SK-N-SH treated with all-trans-retinoic acid at 6 μM for 48 hours (cell line): ENCODE measurements at regions not wholly inside any gene's neighbourhood (a gene's known extent, or its start where the extent isn't known, plus 50 kb on each side); places are given as distances from the start of the nearest gene placed in this dataset.

ENCODE experiments used
- ATAC-seq: fragments of 200-7000 bp; cut with Tn5 transposase; 3 replicates; pipeline ENCODE4 v1.9.1; 2020; ENCODE audit warnings: mild to moderate bottlenecking, moderate library complexity
- ARNTL ChIP-seq: fragments of 450-650 bp; formaldehyde crosslinking; IDR thresholded peaks from 2 replicates; pipeline ENCODE4 v1.5.0; 2020; ENCODE audit warnings: low read depth, mild to moderate bottlenecking, moderate library complexity, borderline replicate concordance
- BACH2 ChIP-seq: fragments of 250-450 bp; sonication (Bioruptor Pico); IDR thresholded peaks from 2 replicates; pipeline ENCODE4 v1.9.0; 2021; ENCODE audit warnings: mild to moderate bottlenecking, borderline replicate concordance
- ESRRG ChIP-seq: fragments of 250-450 bp; sonication (Bioruptor Pico); IDR thresholded peaks from 2 replicates; pipeline ENCODE4 v1.6.1; 2021; ENCODE audit warnings: mild to moderate bottlenecking
- GLIS3 ChIP-seq: fragments of 250-450 bp; sonication (Bioruptor Pico); IDR thresholded peaks from 2 replicates; pipeline ENCODE4 v1.5.0; 2020; ENCODE audit warnings: mild to moderate bottlenecking, moderate library complexity
- ISL1 ChIP-seq: fragments of 250-450 bp; sonication (Bioruptor Pico); IDR thresholded peaks from 2 replicates; pipeline ENCODE4 v2.1.2; 2022; ENCODE audit warnings: mild to moderate bottlenecking, moderate library complexity
- OSR1 ChIP-seq: fragments of 250-450 bp; sonication (Bioruptor Pico); IDR thresholded peaks from 2 replicates; pipeline ENCODE4 v1.8.0; 2022; ENCODE audit warnings: moderate library complexity, mild to moderate bottlenecking, inconsistent platforms
- RARB ChIP-seq: fragments of 250-450 bp; sonication (Bioruptor Pico); IDR thresholded peaks from 2 replicates; pipeline ENCODE4 v1.8.0; 2021; ENCODE audit warnings: mild to moderate bottlenecking, moderate library complexity
- SNAI2 ChIP-seq: fragments of 250-450 bp; sonication (Bioruptor Pico); IDR thresholded peaks from 2 replicates; pipeline ENCODE4 v1.5.0; 2020; ENCODE audit warnings: mild to moderate bottlenecking, moderate library complexity
- TCF4 ChIP-seq: fragments of 250-450 bp; sonication (Bioruptor Pico); IDR thresholded peaks from 2 replicates; pipeline ENCODE4 v1.8.0; 2021; ENCODE audit warnings: mild to moderate bottlenecking, moderate library complexity, borderline replicate concordance
- TOX ChIP-seq: fragments of 250-450 bp; sonication (Bioruptor Pico); IDR thresholded peaks from 2 replicates; pipeline ENCODE4 v1.8.0; 2021; ENCODE audit warnings: mild to moderate bottlenecking, moderate library complexity, borderline replicate concordance
- ZC3H10 ChIP-seq: fragments of 250-450 bp; sonication (Bioruptor Pico); IDR thresholded peaks from 2 replicates; pipeline ENCODE4 v1.5.1; 2021; ENCODE audit warnings: mild to moderate bottlenecking, moderate library complexity
- ZFP3 ChIP-seq: fragments of 250-450 bp; sonication (Bioruptor Pico); IDR thresholded peaks from 2 replicates; pipeline ENCODE4 v1.5.0; 2020; ENCODE audit warnings: mild to moderate bottlenecking, moderate library complexity
- ZFP30 ChIP-seq: fragments of 450-650 bp; formaldehyde crosslinking; IDR thresholded peaks from 2 replicates; pipeline ENCODE4 v1.5.0; 2022; ENCODE audit warnings: mild to moderate bottlenecking, moderate library complexity
- ZNF565 ChIP-seq: fragments of 450-650 bp; formaldehyde crosslinking; conservative IDR thresholded peaks from 2 replicates; pipeline ENCODE4 v1.5.0; 2020; ENCODE audit warnings: low read depth, mild to moderate bottlenecking, moderate library complexity
- ZNF70 ChIP-seq: fragments of 450-650 bp; formaldehyde crosslinking; IDR thresholded peaks from 2 replicates; pipeline ENCODE4 v1.5.0; 2020; ENCODE audit warnings: mild to moderate bottlenecking, moderate library complexity
- ZNF8 ChIP-seq: fragments of 450-650 bp; formaldehyde crosslinking; IDR thresholded peaks from 2 replicates; pipeline ENCODE4 v1.5.0; 2020; ENCODE audit warnings: mild to moderate bottlenecking, moderate library complexity
- TF ChIP-seq, protein P1 (sequence below): fragments of 250-450 bp; sonication (Bioruptor Pico); IDR thresholded peaks from 2 replicates; pipeline ENCODE4 v1.5.1; 2021; ENCODE audit warnings: mild to moderate bottlenecking, moderate library complexity
- TF ChIP-seq, protein P2 (sequence below): fragments of 250-450 bp; sonication (Bioruptor Pico); IDR thresholded peaks from 2 replicates; pipeline ENCODE4 v1.5.0; 2020; ENCODE audit warnings: mild to moderate bottlenecking, moderate library complexity
- TF ChIP-seq, protein P3 (sequence below): fragments of 250-450 bp; sonication (Bioruptor Pico); IDR thresholded peaks from 2 replicates; pipeline ENCODE4 v1.8.0; 2020; ENCODE audit warnings: mild to moderate bottlenecking, moderate library complexity, borderline replicate concordance
- TF ChIP-seq, protein P4 (sequence below): fragments of 250-450 bp; sonication (Bioruptor Pico); IDR thresholded peaks from 2 replicates; pipeline ENCODE4 v1.8.0; 2021; ENCODE audit warnings: low read depth, mild to moderate bottlenecking, moderate library complexity, borderline replicate concordance

DNA sequence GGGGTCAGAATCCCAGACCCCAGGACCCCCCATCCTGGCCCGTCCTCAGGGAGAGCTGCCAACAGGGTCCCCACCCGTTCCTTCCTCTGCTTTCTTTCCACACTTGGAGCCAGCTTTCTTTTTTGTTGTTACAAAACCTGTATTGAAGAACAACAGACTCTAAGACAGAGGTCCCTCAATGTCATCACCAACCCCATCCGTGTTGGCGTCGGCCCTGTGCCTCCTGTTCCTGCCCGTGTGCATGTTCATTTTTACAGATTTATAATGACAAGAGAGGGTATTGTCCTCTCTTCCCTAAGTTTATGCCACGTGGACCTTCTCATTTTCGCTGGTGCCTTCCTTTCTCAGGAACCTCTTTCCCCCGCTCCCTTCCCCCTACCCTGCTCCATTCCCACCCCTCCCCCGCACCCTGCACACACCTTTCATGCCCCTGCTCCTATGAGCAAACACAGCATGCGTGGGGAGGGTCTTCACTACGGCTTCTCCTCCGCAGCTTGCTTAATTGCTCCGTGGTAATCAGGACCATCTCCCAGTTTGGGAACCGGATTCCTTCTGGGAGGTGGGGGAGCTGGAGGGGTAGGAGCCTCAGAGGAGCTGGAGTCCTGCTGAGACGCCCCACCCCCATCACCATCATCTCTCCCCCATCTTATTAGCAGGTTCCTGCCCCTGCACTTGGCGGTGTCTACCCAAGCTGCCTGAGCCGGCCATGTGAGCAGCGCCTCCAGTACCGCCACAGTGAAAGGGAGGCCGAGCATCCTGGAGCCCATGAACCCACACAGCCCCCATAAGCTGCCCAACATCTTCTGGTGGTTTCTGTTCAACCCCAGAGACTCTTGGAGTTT is 88.0 kb upstream of the INSIG1 start:
- TF ChIP-seq ISL1 (CRISPR knock-in tag) (no peak), SNAI2 (no peak), ZFP3 (no peak), TOX (no peak), OSR1 (CRISPR knock-in tag) (no peak), TCF4 (no peak)
- TF ChIP-seq, all 23 proteins: peak for 0
- ATAC-seq: no peak

DNA sequence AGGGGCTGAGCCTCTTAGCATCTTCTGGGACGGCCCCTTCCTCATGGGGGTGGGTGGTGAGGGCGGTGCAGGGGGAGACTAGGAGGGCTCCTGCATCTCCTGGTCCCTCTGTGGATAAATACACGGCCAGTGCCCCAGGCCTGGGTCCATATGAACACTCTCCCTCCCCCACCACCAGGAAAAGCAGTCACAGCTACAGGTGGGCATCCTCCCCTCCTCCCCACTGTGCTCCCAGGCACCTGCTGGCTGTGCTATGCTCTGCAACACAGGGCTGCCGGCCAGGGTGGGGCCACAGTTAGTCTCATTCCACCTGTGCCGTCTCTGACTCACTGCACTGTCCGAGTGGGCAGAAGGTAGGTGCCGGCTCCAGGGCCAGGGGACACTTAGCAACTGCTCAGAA is 87.3 kb upstream of the INSIG1 start:
- no peak for TF ChIP-seq ESRRG
- TF ChIP-seq, protein P1, sequence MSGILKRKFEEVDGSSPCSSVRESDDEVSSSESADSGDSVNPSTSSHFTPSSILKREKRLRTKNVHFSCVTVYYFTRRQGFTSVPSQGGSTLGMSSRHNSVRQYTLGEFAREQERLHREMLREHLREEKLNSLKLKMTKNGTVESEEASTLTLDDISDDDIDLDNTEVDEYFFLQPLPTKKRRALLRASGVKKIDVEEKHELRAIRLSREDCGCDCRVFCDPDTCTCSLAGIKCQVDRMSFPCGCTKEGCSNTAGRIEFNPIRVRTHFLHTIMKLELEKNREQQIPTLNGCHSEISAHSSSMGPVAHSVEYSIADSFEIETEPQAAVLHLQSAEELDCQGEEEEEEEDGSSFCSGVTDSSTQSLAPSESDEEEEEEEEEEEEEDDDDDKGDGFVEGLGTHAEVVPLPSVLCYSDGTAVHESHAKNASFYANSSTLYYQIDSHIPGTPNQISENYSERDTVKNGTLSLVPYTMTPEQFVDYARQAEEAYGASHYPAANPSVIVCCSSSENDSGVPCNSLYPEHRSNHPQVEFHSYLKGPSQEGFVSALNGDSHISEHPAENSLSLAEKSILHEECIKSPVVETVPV: no peak
- ATAC-seq: no peak

DNA sequence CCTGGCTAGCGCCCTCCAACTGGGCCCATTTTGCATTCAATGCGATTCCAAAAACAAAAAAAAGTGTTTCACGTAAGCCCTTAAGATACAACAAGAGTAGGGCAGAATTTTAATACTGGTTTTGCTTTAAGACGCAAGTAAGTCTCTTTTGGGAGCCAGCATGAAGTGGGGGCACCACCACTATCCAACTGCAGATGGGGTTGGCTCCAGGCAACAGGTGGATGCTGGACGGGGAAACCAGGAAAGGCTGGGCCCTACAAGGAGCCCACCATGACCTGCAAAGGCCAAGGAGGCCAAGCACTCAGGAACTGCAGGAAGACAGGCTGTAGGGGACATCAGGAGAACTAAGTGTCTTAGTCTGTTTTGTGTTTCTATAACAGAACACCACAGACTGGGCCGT is 86.5 kb upstream of the INSIG1 start:
- TF ChIP-seq, protein P2, sequence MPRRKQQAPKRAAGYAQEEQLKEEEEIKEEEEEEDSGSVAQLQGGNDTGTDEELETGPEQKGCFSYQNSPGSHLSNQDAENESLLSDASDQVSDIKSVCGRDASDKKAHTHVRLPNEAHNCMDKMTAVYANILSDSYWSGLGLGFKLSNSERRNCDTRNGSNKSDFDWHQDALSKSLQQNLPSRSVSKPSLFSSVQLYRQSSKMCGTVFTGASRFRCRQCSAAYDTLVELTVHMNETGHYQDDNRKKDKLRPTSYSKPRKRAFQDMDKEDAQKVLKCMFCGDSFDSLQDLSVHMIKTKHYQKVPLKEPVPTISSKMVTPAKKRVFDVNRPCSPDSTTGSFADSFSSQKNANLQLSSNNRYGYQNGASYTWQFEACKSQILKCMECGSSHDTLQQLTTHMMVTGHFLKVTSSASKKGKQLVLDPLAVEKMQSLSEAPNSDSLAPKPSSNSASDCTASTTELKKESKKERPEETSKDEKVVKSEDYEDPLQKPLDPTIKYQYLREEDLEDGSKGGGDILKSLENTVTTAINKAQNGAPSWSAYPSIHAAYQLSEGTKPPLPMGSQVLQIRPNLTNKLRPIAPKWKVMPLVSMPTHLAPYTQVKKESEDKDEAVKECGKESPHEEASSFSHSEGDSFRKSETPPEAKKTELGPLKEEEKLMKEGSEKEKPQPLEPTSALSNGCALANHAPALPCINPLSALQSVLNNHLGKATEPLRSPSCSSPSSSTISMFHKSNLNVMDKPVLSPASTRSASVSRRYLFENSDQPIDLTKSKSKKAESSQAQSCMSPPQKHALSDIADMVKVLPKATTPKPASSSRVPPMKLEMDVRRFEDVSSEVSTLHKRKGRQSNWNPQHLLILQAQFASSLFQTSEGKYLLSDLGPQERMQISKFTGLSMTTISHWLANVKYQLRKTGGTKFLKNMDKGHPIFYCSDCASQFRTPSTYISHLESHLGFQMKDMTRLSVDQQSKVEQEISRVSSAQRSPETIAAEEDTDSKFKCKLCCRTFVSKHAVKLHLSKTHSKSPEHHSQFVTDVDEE (CRISPR knock-in tag): no peak
- no peak for TF ChIP-seq ZC3H10 (CRISPR knock-in tag)
- TF ChIP-seq ZFP30 (CRISPR knock-in tag): no peak
- no peak for TF ChIP-seq ARNTL (CRISPR knock-in tag)
- TF ChIP-seq, protein P1: no peak
- TF ChIP-seq ZNF8 (CRISPR knock-in tag): no peak
- TF ChIP-seq, all 23 proteins: peak for 0
- ATAC-seq: no peak

DNA sequence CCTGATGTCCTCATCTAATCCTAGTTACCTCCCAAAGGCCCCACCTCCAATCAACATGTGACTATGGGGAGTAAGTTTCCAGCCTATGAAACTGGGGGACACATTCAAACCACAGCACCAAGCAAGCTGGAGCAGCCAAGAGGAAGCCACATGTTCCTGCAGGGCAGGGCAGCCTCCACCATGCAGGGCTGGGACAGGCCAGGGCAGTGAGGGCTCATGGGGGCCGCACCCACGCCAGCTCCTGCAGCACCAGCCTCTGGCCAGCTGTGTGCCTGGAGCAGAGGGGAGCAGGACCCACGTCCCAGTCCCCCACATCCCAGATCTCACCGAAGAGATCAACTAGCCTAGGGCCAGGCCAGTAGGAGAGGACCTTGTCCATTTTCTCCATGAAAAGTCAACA is 85.9 kb upstream of the INSIG1 start:
- TF ChIP-seq ZNF70 (CRISPR knock-in tag) (no peak), TCF4 (no peak), ESRRG (no peak), ZNF8 (CRISPR knock-in tag) (no peak), ARNTL (CRISPR knock-in tag) (no peak), ZFP30 (CRISPR knock-in tag) (no peak), OSR1 (CRISPR knock-in tag) (no peak), GLIS3 (no peak), RARB (CRISPR knock-in tag) (no peak), ZC3H10 (CRISPR knock-in tag) (no peak), TOX (no peak), ZNF565 (CRISPR knock-in tag) (no peak), BACH2 (CRISPR knock-in tag) (no peak), ISL1 (CRISPR knock-in tag) (no peak)
- TF ChIP-seq, protein P3, sequence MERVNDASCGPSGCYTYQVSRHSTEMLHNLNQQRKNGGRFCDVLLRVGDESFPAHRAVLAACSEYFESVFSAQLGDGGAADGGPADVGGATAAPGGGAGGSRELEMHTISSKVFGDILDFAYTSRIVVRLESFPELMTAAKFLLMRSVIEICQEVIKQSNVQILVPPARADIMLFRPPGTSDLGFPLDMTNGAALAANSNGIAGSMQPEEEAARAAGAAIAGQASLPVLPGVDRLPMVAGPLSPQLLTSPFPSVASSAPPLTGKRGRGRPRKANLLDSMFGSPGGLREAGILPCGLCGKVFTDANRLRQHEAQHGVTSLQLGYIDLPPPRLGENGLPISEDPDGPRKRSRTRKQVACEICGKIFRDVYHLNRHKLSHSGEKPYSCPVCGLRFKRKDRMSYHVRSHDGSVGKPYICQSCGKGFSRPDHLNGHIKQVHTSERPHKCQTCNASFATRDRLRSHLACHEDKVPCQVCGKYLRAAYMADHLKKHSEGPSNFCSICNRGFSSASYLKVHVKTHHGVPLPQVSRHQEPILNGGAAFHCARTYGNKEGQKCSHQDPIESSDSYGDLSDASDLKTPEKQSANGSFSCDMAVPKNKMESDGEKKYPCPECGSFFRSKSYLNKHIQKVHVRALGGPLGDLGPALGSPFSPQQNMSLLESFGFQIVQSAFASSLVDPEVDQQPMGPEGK (CRISPR knock-in tag): no peak
- TF ChIP-seq, protein P4, sequence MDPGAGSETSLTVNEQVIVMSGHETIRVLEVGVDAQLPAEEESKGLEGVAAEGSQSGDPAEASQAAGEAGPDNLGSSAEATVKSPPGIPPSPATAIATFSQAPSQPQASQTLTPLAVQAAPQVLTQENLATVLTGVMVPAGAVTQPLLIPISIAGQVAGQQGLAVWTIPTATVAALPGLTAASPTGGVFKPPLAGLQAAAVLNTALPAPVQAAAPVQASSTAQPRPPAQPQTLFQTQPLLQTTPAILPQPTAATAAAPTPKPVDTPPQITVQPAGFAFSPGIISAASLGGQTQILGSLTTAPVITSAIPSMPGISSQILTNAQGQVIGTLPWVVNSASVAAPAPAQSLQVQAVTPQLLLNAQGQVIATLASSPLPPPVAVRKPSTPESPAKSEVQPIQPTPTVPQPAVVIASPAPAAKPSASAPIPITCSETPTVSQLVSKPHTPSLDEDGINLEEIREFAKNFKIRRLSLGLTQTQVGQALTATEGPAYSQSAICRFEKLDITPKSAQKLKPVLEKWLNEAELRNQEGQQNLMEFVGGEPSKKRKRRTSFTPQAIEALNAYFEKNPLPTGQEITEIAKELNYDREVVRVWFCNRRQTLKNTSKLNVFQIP (CRISPR knock-in tag): no peak
- TF ChIP-seq, protein P1: no peak
- no peak for ATAC-seq
